Putamen (tissue), 1 donor: ENCODE measurements at regions not wholly inside any gene's neighbourhood (a gene's known extent, or its start where the extent isn't known, plus 50 kb on each side); places are given as distances from the start of the nearest gene placed in this dataset.
A peak's percentile ranks its signal among the peaks of the same experiment; 100 is the strongest.
"Not testable (repeated sequence)": the region's sequence is repeated elsewhere in the genome, so short reads cannot be mapped to it uniquely, and the experiment has no call there.

Source experiments
- DNase-seq: peaks from one replicate; pipeline ENCODE4 v3.0.0-alpha.2; 2016; ENCODE audit warnings: low spot score

- no peak for DNase-seq
These were observed 311.9 kb upstream of the EPHA3 start for GRCh38 chr3:88795503-88795902.

- no peak for DNase-seq
These were observed 299.8 kb upstream of the EPHA3 start for GRCh38 chr3:88807491-88808105.

GRCh38 chr3:88809993-88810392, 297.4 kb upstream of the EPHA3 start:
- DNase-seq, result no peak

GRCh38 chr3:88810455-88810854, 297.0 kb upstream of the EPHA3 start:
- DNase-seq, result no peak

GRCh38 chr3:88811096-88811495, 296.3 kb upstream of the EPHA3 start:
- no peak for DNase-seq

GRCh38 chr3:88812576-88812975, 294.8 kb upstream of the EPHA3 start:
- DNase-seq, result no peak

- DNase-seq, result no peak
These were observed 291.0 kb upstream of the EPHA3 start for GRCh38 chr3:88816445-88816844.

- no peak for DNase-seq
These were observed 282.5 kb upstream of the EPHA3 start for GRCh38 chr3:88824666-88825564.

- no peak for DNase-seq
These were observed 279.0 kb upstream of the EPHA3 start for GRCh38 chr3:88828466-88828865.

GRCh38 chr3:88852606-88853005, 254.8 kb upstream of the EPHA3 start:
- no peak for DNase-seq

- DNase-seq, result no peak
These were observed 244.2 kb upstream of the EPHA3 start for GRCh38 chr3:88863196-88863595.

- DNase-seq, result no peak
These were observed 230.7 kb upstream of the EPHA3 start for GRCh38 chr3:88876724-88877123.

- no peak for DNase-seq
These were observed 227.5 kb upstream of the EPHA3 start for GRCh38 chr3:88879905-88880304.

- no peak for DNase-seq
These were observed 225.3 kb upstream of the EPHA3 start for GRCh38 chr3:88882121-88882520.

- not testable (repeated sequence) for DNase-seq
These were observed 220.8 kb upstream of the EPHA3 start for GRCh38 chr3:88886624-88887023.

- no peak for DNase-seq
These were observed 211.4 kb upstream of the EPHA3 start for GRCh38 chr3:88896026-88896425.

GRCh38 chr3:88912294-88912877, 195.0 kb upstream of the EPHA3 start:
- peak; percentile 79 for DNase-seq

- DNase-seq, result no peak
These were observed 188.6 kb upstream of the EPHA3 start for GRCh38 chr3:88918841-88919240.

GRCh38 chr3:88921986-88922385, 185.4 kb upstream of the EPHA3 start:
- DNase-seq, result no peak

GRCh38 chr3:88926221-88926620, 181.2 kb upstream of the EPHA3 start:
- DNase-seq, result no peak

- no peak for DNase-seq
These were observed 176.8 kb upstream of the EPHA3 start for GRCh38 chr3:88930611-88931010.

- no peak for DNase-seq
These were observed 170.6 kb upstream of the EPHA3 start for GRCh38 chr3:88936831-88937230.

- no peak for DNase-seq
These were observed 167.1 kb upstream of the EPHA3 start for GRCh38 chr3:88940296-88940695.
